NCI-H2196 treated with DMSO at 0.1 percent for 48 hours (cell line): ENCODE measurements at regions not wholly inside any gene's neighbourhood (a gene's known extent, or its start where the extent isn't known, plus 50 kb on each side); places are given as distances from the start of the nearest gene placed in this dataset.

Source experiments
- DNase-seq: peaks from one replicate; lab custom pipeline; 2025; ENCODE audit not compliant: unreplicated experiment; lab: John Stamatoyannopoulos, UW

DNA sequence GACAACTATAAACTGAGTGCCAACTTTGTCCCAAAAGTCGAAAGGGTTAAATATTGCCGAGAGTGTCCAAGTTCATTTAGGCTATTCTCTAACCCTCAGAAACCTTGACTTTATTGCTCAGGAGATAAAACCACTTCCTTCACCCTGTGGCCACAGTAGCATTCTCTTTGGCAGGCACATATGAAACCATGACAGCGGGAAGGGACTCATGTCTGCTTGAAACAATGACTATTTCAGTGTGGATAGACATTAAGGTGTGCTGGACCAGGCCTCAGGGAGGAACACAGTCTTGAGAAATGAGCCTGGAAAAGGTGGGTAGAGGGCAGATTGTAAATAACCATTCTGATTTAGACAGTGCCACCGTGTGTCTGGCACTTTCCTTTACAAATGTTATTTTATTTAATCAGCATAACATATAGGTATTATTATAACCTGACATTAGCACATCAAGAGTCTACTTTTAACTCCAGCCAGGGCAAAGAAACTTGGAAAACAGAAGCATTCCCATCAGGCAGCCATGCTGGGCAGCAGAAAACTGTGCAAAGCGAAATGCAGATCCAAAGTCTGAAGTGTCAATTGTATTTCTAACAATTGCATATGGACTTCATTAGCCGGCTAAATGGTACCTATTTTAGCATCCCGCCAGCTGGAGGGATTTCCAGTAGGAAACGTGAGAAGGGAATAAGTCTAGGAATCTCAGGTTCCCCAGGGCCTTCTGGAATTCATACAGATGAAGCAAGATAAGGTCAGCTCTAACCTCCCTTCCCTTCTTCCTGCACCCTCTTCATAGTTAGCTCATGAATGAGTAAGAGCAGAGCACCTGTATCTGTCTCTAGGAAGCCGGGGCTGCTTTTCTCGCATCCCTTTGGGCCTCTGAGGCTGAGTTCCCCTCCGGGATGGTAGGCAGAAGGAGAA lies 212.8 kb upstream of the ELAC2 start:
- DNase-seq: no peak

DNA sequence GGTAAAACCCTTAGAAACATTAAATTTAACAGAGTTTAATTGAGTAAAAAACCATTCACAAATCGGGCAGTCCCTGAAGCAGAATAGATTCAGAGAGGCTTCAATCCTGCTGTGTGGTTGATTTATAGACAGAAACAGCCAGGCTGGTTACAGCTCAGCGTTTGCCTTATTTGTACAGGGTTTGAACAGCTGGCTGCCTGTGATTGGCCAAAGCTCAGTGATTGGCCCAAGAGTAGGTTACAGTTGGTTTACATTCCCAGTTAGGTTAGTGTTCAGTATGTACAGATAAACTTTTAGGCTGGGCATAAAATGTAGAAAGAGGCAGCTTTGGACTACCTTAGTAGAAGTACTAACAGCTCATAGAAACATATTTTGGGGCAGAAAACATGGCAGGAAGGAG lies 210.4 kb upstream of the ELAC2 start:
- no peak for DNase-seq

DNA sequence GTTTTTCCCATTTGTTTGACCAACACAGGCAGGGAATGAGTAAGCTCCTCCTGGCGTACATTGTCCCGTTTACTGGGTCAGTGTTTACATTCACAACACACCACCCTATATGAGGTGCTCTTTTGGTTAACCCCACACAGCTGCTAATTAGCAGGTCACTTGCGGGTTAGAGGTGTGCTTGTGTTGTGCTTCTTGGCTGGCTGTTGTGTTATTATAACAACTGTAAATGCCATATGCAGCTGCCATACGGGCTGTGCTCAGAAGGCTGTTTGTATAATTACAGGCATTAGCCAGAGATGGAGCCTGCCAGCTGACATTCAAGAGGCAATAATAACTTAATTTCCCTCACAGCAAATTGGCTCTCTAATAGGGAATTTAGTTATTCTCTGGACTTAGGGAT lies 205.1 kb upstream of the ELAC2 start:
- no peak for DNase-seq

DNA sequence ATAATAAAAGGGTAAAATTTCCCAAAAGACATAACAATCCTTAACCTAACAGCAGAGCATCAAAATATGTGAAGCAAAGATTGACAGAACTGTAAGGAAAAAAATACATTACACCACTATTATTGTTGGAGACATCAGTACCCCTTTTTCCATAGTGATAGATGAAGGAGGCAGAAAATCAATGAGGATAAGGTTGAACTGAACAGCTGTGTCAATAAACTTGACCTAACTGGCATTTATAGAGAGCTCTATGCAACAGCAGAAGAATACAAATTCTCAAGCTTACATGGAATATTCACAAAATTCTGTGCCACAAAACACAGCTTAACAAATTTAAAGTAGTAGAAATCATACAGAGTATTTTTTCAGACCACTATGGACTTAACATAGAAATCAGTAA lies 195.0 kb upstream of the ELAC2 start:
- no peak for DNase-seq

DNA sequence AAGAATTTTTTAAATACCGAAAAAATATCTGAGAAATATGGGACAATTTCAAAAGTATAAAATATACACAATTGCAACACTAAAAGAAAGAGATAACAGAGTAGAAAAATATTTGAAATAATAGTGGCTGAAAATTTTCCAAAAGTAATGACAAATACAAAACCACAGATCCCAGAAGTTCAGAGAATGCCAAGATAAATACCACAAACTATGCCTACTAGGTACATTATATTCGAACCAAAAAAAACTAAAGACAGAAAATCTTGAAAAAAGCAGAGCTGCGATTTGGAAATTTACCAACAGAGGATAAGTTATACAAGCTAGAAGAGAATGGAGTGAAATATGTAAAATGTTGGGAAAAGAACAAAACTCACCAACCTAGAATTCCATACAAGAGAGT lies 191.3 kb upstream of the ELAC2 start:
- DNase-seq: no peak

DNA sequence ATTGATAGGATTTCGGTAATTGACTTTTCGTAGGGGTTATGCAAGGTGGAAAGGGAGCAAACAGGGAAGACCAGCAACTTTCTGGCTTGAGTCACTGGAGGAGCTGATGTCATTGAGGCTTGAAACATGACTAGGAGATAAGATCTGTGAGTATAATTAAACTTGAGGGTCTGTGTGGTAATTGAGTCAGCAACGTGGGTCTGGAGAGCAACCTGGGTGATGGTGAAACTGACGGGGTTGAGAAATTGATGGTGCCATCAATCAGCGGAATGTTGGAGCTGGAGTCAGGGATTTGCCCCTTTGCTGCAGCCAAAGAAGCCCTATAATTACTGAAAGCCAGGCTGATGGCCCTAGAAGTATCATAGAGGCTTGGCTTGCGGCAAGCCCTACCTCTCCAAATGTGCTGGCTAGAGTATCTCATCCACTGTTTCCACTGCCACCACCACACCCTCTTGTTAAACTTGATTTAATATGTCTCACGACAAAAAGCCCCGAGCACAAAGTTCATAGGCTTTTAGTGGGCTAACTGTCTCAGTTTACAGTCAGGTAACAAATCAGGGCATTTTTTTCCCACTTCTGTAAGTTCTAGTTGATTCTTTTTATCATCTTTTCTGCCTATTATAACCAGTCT lies 186.9 kb upstream of the ELAC2 start:
- no peak for DNase-seq

DNA sequence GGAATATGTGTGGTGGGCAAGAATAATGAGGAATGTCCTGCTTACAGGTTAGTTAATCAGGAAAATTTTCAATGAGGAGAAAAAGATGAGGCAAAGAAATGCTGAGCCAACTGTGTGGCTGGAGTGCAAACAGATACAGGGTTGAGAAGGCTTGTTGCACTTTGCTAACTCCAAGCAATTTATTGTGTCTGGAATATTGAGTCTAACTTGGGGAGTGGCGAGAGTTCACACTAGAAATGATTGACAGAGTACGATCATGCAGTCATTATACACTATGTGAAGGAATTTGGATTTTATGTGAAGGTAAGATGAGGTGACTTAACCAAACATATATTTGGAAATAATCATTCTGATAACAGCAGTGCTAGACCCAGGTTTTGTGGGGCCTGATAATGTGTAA lies 185.0 kb upstream of the ELAC2 start:
- DNase-seq: no peak

DNA sequence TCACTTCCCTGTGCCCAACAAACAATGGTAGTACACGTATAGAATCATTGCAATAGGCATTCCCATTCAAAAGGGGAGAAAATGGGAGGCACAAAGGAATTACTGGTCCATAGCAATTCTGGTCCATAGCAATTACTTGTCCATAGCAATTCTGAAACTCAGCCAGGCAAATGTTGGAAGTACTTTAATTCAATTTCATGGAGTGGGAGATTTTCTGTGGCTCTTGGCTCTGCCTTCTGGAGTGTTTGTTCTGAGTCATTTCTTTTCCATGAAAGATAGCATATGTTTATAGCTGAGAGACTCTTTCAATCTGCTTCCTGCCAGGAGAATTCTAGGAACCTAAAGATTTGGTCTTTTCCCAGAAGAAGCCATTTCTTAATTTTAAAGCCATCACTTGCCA lies 182.8 kb upstream of the ELAC2 start:
- DNase-seq: no peak

DNA sequence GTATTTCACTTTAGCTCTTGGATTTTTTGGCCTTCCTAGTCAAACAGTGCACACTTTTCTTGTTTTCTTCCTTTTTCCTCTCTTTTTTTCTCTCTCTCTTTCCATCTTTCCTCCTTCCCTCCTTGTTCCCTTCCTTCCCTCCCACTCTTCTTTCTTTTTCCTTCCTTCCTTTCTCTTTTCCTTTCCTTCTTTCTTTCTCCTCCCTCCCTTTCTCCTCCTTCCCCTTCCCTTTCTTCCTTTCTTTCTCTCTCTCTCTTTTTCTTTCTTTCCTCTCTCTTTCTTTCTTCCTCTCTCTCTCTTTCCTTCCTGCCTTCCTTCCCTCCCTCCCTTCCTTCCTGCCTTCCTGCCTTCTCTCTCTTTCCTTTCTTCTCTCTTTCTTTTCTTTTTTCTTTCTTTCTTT lies 181.6 kb upstream of the ELAC2 start:
- no peak for DNase-seq

DNA sequence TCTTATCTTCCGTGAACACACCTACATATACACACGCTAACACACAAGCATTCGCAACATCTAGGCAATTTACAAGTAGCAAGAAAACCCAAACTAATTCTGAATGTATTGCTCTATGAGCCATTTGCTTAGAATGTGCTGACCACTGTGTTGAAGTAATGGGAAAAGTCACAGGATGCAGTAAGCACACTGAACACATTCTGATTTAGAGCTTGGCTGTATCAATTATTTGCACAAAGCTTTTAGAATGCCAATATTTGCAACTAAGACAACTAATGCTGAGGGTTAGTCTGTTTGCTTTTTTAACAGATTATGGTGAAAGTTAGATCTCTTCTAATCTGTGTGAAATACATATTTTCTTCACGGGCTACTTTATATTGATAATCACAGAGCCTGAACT lies 179.8 kb upstream of the ELAC2 start:
- DNase-seq: no peak

DNA sequence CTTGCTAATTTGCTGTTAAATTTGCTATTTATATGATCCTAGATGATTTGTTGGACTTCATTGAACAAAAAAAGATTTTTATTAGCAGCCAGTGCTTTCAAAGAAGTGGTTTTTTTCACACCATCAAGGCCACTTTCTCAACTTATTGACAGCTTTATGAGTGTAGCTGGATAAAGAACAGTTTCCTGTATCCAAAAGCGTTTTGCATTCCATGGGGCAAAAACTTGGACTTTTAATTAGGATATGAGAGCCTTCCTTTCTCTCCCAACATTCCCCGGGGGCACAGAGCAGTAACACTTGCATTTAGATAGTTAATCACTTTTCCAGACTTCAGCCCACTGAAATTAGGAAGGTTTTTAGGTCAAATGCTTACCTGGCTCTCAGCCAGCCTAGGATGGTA lies 177.1 kb upstream of the ELAC2 start:
- DNase-seq: no peak

DNA sequence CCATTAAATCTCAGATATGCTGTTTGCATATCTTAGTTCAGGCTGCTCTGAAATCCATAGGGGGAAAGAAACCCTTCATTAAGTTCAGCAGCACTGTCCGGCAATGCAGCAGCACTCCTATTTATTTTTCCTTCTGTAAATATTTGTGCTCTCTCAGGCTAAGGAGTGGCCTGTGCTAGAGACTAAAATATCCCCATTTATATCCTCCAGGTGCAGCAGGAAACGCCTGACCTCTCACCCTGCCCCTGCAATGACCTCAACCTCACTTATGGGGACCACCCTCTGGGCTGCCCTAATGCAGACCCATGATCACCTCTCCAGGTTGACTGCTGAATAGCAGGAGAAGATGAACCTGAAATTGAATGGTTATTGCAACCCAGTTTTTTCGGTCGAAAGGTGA lies 165.0 kb upstream of the ELAC2 start:
- DNase-seq: peak; percentile 23

DNA sequence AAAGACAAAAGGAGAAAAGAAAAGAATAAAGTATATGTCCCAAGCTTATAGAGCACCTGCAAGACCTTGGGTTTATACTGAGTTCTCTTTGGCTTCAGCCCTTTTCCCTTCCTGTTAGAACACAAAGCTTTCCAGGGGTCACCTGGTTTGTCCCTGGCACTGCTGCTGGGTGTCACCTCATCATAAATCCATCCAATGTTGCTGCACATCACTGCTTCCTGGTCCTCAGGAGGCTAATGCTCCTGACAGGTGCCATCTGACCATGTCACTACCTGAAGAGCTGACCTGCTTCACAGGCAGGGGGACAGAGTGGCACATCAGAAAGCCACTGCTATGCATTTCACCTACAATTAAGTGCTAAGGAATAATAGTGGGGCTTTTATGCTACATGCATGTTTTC lies 164.6 kb upstream of the ELAC2 start:
- DNase-seq: peak; percentile 3

DNA sequence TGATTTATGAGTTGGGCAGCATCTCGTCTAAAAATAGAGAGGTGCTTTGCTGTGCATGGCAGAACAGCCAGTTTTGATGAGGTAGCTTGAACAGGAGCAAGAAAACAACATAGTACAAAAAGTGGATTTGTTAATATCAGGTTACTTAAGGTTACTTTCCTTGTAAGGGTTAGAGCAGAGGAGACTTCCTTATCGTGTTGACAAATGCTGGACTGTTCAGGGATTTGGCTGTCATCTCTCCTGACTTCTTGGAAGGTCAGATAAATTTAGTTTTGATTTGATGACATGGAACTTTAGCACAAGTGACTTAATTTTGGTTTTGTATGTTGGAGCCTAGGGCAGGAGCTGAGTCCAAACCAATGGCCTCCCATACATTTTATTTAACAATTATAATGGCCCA lies 163.9 kb upstream of the ELAC2 start:
- no peak for DNase-seq

DNA sequence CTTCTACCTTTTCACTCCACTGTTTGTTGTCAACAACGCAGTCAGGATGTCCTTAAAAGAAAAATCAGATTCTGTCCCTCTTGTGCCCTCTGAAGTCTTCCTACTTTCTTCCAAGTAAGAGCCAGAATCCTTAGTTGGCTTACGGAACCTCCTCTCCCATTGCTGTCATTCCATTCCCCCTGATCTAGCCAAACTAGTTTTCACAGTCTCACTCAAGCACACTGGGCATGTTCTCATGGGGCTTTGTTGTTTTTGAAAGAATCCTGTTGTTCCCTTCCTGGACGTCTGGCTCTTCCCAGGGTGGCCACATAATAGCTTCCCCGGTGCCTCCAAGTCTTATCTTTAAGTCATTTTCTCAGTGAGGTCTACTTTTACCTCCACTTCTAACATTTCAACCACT lies 158.6 kb upstream of the ELAC2 start:
- DNase-seq: no peak

DNA sequence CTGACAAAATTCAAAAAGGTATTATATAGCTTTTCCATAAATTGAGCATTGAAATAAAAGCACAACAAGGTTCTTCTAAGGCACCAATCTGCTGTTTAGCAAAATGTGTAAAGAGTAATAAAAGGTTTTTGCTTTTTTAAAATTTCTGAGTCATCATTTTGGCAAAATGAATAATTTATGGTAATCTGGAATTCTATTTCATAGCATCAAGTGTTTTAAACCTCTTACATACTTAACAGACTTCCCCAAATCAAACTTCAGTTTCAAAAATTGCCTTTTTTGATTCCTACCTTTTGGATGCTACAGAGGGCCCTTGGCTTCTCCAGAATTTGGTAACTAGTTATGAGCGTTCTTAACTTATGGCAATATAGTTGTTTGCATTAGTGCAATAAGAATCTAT lies 154.0 kb upstream of the ELAC2 start:
- DNase-seq: no peak

DNA sequence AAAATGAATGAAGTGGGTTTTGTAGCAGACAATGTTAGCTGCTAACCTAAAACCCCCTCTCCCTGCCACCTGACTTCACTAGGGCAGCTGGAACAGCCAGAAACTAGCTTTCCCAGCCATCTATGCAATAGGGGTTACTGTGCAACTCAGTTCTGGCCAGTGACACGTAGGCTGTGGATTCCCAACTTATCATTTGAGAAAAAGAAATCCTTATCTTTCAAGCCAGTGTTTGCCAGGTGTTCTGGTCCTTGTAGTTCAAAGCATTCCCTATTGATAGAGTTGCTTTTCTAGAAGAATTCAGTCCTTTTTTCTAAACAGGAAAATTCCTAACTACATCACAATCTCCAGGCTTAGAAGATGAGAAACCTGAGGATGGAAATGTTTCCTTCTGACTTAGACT lies 144.5 kb upstream of the ELAC2 start:
- DNase-seq: no peak

DNA sequence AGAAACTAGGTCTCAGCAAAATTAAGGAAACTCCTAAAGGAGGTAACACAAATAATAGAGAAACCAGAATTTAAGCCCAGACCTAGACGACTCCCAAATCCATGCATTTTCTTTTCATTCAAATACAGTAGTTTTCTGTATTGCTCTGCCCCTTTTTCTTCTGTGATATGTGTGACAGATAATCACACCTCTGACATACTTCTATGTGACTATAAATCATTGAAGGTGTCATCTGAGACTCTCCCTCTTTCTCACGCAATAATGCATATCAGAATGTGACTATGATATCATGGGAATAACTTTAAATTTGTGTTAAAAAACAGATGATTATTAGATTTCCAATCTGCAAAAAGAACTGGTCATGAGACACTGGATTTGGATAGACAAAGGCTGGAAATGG lies 143.0 kb upstream of the ELAC2 start:
- DNase-seq: no peak

DNA sequence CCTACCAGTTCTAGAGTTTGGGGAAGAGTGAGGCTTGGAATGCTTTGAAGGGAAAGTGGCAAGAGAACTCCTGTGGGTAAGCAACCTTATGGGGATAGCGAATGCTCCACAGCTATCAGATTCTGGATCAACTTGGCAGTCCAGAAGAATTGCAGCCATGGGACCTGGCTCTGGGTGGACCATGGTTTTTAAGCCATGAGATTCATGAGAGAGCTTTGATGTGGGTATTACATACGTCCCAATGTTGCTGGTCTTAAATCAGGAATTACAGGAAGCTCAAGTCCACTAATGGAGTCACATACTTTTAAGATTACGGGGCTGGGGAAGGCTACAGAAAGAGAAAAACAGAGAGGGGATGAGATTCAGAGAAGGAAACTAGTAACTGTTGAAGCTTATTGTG lies 142.5 kb upstream of the ELAC2 start:
- no peak for DNase-seq

DNA sequence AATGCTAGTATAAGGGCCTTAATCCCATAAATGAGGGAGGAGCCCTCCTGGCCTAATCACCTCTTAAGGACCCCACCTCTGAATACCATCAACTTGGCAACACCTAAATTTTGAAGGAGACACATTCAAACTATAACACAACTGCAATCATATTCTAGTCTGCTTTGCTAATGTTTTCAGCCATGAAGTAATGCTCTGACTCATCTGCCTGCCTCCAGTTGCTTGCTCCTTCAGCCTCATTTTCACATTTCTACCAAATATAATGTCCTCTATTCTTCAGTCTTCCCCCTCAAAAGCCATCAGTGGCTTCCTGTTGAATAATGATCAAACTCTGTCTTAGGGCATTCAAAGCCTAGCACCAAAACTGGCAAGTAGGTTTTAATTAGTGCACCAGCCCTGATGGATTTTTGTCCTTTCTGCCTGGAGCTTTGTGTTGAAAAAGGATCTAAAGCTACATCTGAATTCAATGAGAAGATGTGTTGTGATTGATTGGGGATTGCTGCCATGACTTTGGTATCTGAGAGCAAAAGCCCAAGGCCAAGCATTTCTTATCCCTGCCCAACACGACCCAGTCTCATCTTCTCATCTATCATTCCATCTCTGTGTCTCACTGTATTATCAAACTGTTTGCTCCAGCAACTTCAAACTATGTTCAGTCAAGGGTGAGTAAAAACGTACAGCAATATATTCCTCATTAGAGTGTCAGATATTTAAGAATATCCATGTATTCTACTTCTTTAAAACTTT lies 140.8 kb upstream of the ELAC2 start:
- no peak for DNase-seq

DNA sequence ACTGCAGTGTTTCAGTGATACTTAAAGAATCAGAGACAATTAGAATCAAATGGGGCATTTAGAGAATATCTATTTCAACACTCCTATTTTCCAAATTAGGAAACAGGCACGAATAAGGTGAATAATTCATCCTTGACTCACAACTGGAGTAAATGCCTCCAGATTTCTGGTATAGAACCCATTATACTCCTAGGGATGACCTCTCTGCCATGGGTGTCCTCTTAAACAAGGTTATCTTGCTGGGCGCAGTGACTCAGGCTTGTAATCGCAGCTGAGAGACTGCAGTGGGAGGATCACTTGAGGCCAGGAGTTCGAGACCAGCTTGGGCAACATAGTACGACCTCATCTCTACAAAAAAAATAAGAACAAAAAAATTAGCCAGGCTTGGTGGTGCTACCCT lies 139.8 kb upstream of the ELAC2 start:
- DNase-seq: no peak

DNA sequence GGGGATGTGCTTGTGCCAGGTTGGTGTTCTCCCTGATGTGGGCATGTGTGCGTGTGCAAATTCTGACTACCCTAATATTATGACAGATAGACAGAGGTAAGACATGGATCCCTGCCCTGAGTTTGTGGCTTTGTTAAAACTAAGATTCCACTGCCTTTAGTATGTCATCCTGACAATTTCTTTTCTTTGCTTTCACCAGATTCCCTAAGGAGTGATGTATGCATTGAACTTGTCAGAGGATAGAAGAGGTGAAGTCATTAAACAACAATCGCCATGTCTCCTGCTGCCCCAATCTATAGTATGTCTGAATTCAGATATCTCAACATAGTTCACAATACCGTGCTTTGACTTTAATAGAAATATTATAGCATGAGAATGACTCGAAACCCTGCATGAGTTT lies 137.1 kb upstream of the ELAC2 start:
- DNase-seq: no peak
